GM19193 (cell line): ENCODE measurements at regions not wholly inside any gene's neighbourhood (a gene's known extent, or its start where the extent isn't known, plus 50 kb on each side); places are given as distances from the start of the nearest gene placed in this dataset.

ENCODE experiments used
- POLR2A ChIP-seq: IDR thresholded peaks from 4 replicates; pipeline ENCODE4 v1.6.1; 2011; ENCODE audit not compliant: insufficient read depth, insufficient read length; ENCODE audit errors: extremely low read depth

GRCh38 chr6:11386726-11387125 is 150.8 kb upstream of the TMEM170B start:
- TF ChIP-seq POLR2A = no peak

GRCh38 chr6:11386323-11386722 is 151.2 kb upstream of the TMEM170B start:
- TF ChIP-seq POLR2A = no peak

GRCh38 chr6:11384531-11385309 is 152.3 kb upstream of the NEDD9 start:
- no peak for TF ChIP-seq POLR2A

- peak; percentile 92 for TF ChIP-seq POLR2A
These were observed 149.5 kb upstream of the NEDD9 start for GRCh38 chr6:11381801-11382513.

- no peak for TF ChIP-seq POLR2A
These were observed 148.7 kb upstream of the NEDD9 start for GRCh38 chr6:11380969-11381744.

- no peak for TF ChIP-seq POLR2A
These were observed 148.1 kb upstream of the NEDD9 start for GRCh38 chr6:11380549-11380948.

GRCh38 chr6:11379805-11380204 is 147.3 kb upstream of the NEDD9 start:
- no peak for TF ChIP-seq POLR2A

GRCh38 chr6:11378639-11379038 is 146.2 kb upstream of the NEDD9 start:
- TF ChIP-seq POLR2A = no peak

GRCh38 chr6:11374036-11375010 is 141.9 kb upstream of the NEDD9 start:
- TF ChIP-seq POLR2A = no peak

GRCh38 chr6:11373208-11373607 is 140.7 kb upstream of the NEDD9 start:
- no peak for TF ChIP-seq POLR2A

- no peak for TF ChIP-seq POLR2A
These were observed 137.9 kb upstream of the NEDD9 start for GRCh38 chr6:11370191-11371018.

- TF ChIP-seq POLR2A = no peak
These were observed 136.3 kb upstream of the NEDD9 start for GRCh38 chr6:11368760-11369159.

- no peak for TF ChIP-seq POLR2A
These were observed 135.8 kb upstream of the NEDD9 start for GRCh38 chr6:11368264-11368663.
